Lung microvascular endothelial cell (primary cell): ENCODE measurements at regions not wholly inside any gene's neighbourhood (a gene's known extent, or its start where the extent isn't known, plus 50 kb on each side); places are given as distances from the start of the nearest gene placed in this dataset.

Experiments
- DNase-seq, 2 donors: peaks; one replicate each; pipeline versions ENCODE4 v3.0.0 to v3.0.0-alpha.2; 2010; ENCODE audit warnings: low read depth in 2 of 2

DNA sequence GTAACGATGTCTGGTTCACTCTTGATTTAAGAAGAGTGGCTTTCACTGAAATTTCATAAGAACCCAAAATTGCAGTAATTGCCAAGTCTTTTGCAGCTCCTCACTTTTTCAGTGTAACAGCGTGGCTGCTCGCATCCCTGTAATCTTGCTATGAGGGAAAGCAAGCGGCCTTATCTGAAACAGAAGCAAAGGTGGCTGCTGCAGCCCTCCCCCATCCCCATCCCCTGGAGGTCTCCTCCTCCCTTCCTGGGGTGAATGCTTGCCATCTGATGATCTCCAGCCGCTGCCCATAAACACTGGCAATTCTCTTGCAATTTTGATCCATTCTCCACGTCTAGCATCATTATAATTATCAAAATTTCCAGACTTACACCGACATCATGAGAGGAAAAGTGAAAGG, 182.5 kb upstream of the ASIC2 start:
- DNase-seq: no peak

DNA sequence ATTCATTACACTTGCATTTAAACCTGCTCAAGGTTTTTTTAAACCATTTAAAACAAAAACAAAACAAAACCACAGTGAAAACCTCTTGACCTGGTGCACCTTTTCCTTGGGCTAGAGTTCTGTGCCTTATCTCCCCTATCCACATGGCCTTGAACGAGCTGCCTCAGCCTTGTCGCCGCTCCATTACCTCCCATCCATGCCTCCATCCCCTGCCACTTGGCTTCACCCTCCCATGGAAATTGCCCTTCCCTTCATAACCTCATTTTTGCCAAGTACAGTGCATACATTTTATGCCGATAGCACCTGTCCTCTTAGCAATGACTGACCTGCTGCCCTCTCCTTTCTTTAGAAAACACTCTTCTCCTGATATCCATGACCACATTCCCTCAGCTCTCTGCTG, 188.6 kb upstream of the ASIC2 start:
- no peak for DNase-seq

DNA sequence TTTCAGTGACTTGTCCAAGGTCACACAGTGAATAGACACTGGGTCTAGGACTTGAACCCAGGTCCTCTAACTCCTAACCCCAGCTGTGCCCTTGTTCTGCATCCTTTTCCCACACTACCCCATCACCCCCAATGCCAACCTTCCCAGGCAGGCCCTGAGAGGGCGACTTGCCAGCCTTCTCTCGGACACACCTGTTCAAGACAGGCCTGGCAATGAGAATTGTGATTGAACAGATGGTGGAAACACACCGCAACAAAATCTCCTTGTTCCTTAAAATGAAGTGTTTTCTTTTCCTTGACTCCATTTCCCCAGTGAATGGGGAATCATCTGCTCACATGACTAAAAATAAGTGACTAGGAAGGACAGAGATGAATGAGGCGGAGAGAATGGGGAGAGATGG, 189.5 kb upstream of the ASIC2 start:
- no peak for DNase-seq

DNA sequence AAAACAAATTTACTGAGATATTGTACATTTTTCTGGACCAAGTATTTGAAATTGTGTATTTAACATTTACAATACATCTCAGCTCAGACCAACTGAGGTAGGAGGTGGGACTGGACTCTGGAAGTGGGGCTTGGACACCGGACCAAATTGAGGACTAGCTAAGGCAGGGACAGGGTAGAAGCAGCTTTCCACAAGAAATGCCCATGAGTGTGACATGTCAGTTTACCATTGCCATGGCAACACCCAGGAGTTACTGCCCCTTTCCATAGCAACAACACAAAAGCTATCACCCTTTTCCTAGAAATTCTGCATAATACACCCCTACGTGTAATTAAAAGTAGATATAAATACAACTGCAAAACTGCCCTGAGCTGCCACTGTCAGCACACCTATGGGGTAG, 191.5 kb upstream of the ASIC2 start:
- DNase-seq: no peak

DNA sequence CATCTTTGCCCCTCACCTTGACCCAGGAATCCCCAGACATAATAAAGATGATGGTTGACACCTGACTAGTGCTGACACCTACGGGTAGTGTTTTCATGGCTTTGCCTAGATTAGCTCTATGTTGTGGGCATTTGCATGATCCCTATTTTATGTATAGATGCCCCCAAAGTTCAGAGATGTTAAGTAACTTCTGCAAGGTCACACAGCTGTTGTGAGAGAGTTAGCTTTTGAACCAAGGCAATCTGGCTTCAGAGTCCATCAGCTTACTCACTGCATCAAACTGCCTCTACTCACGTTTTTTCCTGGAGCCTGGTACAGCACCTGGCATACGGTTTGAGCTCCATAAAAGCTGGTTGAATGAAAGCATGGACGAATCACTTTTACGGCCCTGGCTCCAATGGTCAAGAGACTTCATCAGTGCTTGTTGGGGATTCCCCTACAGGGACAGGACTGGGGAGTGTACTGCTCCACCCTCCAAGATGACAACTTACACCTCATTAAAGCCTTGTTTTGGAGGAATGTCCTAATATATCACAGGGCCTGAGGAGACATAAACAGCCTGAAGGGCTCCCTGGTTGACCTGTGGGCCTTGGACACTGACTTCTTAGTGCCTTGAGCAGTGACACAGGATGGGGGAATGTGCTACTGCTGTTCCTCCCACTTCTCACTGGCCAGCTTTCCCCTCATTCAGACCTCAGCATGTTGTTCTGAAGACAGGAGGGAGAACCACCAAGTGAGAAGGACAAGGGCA, 193.2 kb upstream of the ASIC2 start:
- no peak for DNase-seq

DNA sequence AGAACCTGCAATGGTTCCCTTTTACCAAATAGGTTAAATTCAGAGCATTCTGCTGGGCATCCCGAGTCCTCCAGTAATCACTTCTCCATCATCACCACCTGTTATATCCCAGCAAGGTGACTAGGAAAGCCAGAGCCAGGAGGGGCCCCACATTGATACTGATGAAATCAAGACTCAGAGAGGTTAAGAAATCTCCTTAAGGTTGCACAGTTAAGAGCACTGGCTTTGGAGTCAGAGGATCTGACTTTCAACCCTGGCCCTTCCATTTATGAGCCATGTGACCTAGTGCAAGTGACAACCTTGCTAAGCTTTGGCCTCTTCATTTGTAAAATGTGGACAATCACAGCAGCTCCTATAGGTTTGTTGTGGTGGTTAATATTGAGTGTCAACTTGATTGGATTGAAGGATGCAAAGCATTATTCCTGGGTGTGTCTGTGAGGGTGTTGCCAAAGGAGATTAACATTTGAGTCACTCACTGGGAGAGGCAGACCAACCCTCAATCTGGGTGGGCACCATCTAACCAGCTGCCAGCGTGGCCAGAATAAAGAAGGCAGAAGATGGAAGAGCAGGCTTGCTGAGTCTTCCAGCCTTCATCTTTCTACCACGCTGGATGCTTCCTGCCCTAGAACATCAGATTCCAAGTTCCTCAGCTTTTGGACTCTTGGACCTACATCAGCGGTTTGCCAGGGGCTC, 194.2 kb upstream of the ASIC2 start:
- no peak for DNase-seq

DNA sequence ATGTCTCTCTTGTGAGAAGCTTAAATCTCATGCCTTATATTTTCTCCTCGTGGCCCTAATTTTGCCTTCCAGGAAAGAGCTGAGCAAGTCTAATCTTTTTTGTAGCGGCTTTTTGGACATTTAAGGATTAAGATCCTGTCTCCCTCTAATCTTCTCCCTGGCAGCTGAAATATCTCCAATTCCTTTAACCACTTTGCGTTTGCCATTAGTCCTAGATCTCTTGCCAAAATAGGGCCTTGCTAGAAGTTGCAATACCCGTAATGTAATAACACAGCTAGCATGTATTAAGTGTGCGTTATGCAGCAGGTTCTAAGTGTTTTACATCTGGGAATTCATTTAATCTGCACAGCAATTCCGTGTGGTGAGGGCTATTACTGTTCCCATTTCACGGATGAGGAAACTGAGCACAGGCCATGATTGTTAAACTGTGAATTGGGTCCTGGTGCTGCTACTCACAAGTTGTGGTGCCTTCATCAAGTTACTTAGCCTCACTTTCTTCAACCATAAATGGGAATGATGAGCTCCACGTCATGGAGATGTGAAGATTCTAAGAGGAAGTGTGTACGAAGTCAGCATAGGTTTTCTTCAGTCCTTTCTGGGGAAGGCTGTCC, 198.9 kb upstream of the ASIC2 start:
- no peak for DNase-seq

DNA sequence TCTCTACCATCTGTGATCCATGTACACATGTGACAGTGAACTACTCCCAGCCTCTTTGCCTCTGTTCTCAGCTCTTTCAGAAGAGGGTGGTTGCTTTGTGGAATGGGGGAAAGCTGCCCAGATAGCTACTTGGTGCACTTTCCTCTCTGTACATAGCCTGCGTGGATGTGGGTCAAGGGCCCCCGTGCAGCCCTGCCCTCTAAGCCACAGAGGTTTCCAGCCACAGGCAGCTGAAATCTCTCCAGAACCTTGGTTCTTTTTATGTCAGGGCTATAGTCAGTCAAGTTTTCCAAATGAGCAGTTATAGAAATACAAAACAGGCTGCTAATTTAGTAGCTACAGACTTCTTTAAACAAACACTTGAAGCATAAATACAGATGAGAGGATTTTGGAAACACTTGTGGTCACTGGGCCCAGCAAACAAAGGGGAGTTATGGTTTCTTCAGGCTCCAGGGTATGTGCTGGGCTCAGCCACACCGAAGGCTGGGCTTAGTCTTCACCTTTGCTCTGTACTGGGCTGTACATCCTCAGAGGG, 199.7 kb upstream of the ASIC2 start:
- DNase-seq: no peak

DNA sequence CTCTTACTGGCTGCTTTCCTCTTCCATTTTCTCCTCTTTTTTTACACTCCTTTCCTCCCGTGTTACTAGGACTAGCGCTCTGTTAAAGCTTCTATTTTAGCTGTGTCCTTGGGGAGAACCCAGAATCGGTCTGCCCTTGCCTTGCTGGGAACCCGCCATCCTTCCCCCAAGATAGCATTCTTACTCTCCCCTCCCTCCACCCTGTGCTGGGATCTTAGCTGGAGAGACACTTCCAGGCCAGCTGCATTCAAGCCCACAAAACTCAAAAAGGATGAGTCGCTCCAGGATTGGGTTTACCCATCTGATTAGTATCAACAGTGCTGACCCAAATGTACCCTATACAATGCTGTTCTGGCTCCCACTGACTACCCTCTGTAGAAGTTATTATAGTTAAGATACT, 200.5 kb upstream of the ASIC2 start:
- no peak for DNase-seq

DNA sequence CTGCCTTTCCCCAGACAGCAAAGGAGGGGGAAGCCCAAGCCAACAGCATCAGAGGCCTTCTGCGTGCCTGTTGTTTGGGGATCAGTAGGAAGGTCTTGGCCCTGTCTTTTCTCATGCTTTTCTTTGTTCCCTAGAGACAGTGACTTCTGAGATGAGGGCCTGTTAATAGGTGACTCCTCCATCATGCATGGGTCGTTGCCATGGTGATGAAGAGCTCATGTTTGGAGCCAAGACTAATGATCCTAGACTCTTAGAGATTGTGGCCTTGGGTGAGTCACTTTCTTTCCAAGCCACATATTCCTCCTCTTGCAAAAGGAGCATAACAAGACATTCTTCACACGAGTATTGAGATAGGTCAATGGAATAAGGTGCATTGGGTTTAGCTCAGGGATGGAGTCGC, 201.1 kb upstream of the ASIC2 start:
- no peak for DNase-seq

DNA sequence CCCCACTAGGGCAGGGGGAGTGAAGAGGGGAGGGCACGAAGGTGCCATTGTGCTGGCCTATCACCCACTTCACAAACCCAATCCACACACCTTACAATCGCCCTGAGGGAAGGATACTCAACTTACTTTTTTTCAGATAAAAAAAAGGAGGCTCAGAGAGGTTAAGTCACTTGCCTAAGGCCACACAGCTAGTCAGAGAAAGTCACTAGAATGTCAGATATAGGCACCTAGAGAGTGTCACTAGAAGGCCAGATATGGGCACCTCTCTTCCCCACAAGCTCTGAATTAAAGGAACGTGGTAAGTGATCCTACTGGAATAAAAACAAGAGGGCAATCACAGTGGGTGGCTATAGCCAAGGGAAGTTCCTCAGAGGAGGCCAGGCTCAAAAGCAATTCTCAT, 204.5 kb upstream of the ASIC2 start:
- no peak for DNase-seq

DNA sequence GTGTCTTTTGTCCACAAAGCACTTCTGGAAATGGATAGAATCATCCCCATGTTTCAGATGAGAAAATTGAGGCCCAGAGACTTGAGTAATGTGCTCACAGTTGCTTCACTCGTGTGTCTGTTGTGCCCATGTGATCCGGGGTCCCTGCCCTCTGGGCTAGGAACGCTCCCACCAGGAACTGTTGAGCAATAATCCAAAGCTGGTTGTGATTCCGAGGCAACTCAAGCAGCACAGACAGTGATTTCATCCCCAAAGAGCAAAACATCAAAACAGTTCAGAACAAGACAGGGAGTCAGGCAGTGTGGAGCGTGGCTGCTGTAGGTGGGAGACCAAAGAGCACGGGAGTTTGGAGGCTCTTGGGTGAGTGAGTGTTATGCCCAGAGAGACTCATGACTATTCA, 205.0 kb upstream of the ASIC2 start:
- no peak for DNase-seq

DNA sequence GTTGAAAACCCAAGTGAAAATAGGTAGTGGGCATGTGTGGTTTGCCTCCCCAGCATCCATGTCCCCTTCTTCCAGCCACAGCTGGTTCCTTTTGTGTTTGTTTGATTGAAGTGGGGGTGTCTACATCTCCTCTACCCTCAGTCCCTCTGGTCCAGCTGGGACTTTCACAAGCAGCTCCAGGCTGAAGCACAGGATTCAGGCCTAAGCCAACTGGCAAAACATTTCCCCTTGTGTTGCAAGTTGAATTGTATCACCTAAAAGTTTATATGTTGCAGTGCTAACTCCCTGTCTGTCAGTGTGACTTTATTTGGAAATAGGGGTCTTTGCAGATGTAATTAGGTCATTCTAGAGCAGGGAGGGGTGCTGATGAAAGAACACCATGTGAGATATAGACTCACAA, 205.9 kb upstream of the ASIC2 start:
- DNase-seq: no peak

DNA sequence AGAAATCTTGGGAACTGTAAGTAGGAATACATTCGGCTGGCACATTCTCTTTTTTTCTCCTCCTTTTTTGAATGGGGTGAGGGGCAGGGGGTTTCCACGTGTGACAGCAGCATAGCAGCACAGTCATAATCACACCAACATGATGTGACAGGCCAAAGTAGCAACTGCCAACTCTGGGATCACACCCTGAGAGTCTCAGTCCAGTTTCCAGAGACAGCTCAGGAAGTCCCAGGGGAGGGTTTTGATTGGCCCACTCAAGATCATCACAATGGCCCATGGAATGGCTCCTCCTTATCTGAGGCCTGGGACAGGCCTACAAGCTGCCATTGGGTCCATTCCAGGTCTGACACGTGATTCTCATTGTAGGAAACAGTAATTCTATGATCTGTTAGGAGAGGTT, 207.1 kb upstream of the ASIC2 start:
- peak in 1 of 2 donors; percentile 64 for DNase-seq

DNA sequence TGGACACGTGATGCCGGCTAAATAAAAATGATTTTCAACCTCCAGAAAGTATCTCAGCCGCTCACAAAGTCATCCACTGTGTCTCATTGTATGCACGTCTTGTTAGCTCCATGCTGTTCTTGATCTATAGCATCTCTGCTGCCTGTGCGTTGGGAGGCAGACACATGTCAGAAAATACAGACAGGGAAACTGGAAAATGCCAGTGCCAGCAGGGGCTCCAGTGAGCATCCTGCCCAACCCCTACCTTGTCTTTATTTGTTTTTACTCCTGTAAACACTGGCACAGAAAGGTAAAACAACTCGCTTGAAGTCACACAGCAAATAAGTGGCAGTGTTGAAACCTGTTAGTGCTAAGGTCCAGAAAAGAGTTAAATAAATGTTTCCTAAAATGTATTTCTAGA, 208.1 kb upstream of the ASIC2 start:
- DNase-seq: no peak

DNA sequence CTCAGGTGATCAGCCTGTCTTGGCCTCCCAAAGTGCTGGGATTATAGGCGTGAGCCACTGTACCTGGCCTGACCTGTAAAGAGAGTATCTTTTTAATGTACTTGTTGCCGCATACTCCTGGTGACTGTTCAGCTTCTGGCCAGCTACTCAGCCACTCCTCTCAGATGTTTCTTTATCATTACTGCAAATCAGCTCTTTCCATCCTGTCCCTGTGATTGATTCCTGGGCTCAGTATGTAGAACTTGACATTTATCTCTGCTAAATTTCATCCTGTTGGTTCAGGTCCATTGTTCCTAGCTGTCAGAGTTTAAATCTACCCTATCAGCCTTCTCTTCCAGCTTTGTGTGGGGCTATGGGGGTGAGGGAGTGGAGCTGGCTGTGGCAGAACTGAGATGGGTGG, 211.5 kb upstream of the ASIC2 start:
- no peak for DNase-seq

DNA sequence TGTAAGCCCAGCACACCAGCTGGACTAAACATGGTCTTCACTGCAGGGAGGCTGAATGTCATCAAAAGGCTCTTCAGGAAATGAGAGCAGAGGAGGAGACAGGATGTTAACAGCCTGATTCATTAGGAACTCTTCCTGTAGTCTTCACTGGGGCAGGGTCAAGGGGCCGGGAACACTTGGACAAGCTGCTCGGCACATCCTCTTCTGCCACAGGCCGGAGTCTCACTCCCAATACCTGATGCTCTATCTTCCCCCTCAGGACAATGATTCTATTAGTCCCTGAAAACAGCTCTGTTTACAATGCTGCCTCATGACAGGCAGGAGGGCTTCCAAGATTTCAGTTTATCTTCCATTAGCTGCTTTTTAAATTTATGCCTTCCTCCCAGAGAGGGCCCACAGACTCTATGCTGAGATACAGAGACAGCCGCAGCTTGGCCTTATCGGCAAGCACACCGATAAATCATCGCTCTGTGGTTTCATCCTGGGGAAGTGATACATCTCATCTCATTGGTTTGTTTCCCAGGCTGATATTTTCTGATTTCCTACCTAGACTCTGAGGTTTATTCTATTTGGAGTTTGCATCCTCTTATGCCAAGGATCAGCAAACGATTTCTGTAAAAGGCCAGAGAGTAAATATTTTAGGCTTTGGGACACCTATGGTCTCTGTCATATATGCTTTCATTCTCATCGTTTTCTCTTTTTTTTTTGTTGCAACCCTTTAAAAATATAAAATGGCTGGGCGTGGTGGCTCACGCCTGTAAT, 214.0 kb upstream of the ASIC2 start:
- DNase-seq: peak; percentile 5 to 63

DNA sequence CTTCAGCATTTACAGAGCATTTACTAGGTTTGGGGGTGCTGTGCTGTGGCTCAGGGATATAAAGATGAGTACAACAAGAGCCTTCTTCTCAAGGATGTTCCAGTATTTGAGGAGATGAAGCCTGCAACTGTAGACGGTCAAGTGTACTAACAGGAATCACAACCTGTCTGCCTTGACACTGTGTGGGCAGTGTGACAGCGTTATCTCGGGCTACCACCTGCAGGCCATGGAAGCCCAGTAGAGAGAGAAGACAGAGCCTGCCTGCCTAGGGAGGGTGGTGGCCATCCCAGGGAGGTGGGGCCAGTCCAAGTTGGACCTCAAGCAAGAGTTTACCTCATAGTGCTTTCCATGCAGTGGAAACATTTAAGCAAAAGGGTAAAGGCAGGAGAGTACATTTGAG, 215.1 kb upstream of the ASIC2 start:
- DNase-seq: no peak

DNA sequence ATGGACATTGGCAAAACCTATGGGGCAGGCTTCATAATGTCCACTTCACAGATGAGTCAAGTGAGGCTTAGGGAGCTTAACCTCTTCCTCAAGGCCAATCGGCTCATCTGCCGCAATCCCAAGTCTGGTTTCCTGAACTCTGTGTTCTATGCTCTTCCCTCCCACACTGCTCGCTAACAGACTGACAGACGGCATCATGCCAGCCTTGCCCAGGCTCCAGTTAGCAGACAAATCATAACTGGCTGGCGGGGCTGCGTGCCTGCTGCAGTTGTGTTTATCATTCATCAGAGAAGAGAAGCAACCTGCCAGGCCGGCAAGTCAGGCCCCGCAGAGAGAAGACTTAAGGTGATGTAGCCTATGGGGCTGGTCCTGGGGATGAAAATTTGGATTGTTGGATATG, 216.2 kb upstream of the ASIC2 start:
- peak in 1 of 2 donors; percentile 43 for DNase-seq

DNA sequence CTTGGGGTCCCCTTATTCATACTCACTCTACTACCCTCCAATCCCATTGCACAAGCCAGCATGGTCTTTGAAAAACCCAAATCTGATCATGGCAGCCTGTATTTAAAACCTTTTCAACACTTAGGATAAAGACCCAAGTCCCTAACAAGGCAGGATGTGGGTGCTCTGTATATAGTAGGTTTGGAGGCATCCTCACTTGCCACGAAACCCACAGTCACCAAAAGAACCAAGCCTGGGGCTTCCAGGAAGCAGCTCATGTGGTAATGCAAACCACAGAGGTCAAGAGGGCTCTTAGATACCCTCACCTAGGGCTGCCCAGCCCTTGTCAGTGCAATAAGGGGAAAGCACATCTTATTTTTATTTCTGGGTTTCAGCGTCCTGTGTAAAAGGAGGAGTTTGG, 218.6 kb upstream of the ASIC2 start:
- no peak for DNase-seq

DNA sequence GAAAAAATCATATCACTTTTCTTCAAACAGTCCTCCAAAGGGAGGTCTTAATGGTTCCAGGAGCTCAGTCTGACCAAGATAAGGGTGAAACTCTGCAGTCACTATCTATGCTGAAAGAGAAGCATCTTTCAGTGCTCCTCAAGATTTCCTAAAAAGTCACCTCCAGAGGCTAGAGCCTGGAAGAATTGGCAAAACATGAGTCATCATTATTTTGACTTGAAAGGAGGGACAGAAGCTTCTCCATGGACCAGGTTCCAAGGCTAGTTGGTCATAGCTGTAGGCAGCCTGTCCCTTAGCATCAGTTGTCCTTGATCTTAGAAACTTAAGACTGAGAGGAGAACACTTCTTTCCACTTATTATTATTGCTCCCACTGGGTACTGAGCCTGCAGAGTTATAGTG, 219.0 kb upstream of the ASIC2 start:
- no peak for DNase-seq

DNA sequence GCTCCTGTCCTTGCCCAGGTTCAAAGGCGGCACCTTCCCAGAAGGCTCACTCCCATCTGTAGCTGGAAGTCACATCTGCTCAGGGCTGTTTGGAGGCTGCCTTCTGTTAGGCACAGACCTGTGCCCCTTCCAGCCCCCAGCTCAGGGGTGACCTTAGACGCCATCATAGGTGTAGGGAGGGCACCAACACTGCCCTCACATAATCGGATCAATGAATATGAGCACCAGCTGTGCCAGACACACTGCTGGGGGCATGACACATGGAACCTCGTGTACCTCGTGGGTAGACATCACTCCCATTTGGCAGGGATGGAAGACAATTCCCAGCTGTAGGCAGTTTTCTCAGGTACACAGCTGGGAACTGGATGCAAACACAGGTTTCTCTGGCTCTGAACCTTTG, 220.7 kb upstream of the ASIC2 start:
- DNase-seq: no peak
